Mesenchymal stem cell (in vitro differentiated cells and primary cell): ENCODE measurements at regions not wholly inside any gene's neighbourhood (a gene's known extent, or its start where the extent isn't known, plus 50 kb on each side); places are given as distances from the start of the nearest gene placed in this dataset.

Source experiments
- DNase-seq: peaks from one replicate; pipeline ENCODE4 v3.0.0-alpha.2; 2013
- H2AFZ ChIP-seq: one replicate; pipeline ENCODE4 v1.6.1; 2013; ENCODE audit warnings: low read depth, mild to moderate bottlenecking, control low read depth, inconsistent platforms, low read length, moderate library complexity
- H2AK5ac ChIP-seq: 2 replicates; pipeline ENCODE4 v1.6.1; 2013; ENCODE audit warnings: low read length, moderate library complexity, mild to moderate bottlenecking, inconsistent platforms; ENCODE audit not compliant: severe bottlenecking
- H2BK120ac ChIP-seq: one replicate; pipeline ENCODE4 v1.6.1; 2013; ENCODE audit warnings: low read depth, mild to moderate bottlenecking, inconsistent platforms, low read length, moderate library complexity
- H2BK12ac ChIP-seq, 2 experiments: one replicate each; pipeline ENCODE4 v1.6.1; 2013; ENCODE audit warnings: inconsistent platforms in 2 of 2, low read length in 2 of 2, mild to moderate bottlenecking in 2 of 2, moderate library complexity in 2 of 2, control low read depth in 1 of 2
- H2BK15ac ChIP-seq: one replicate; pipeline ENCODE4 v1.6.1; 2013; ENCODE audit warnings: mild to moderate bottlenecking, low read depth, inconsistent platforms; ENCODE audit not compliant: poor library complexity, severe bottlenecking
- H2BK5ac ChIP-seq: 2 replicates; pipeline ENCODE4 v1.6.1; 2013; ENCODE audit warnings: low read depth, mild to moderate bottlenecking, low read length, control low read depth, inconsistent platforms; ENCODE audit not compliant: poor library complexity, severe bottlenecking
- H3K14ac ChIP-seq, 2 experiments: one replicate each; pipeline ENCODE4 v1.6.1; 2013; ENCODE audit warnings: inconsistent platforms in 2 of 2, low read length in 2 of 2, control low read depth in 1 of 2, mild to moderate bottlenecking in 1 of 2, moderate library complexity in 1 of 2
- H3K18ac ChIP-seq, 2 experiments: one replicate each; pipeline ENCODE4 v1.6.1; 2013; ENCODE audit warnings: inconsistent platforms in 2 of 2, low read length in 2 of 2, control low read depth in 1 of 2, low read depth in 1 of 2, mild to moderate bottlenecking in 1 of 2
- H3K23ac ChIP-seq, 2 experiments: one replicate each; pipeline ENCODE4 v1.6.1; 2013; ENCODE audit warnings: inconsistent platforms in 2 of 2, low read length in 2 of 2, mild to moderate bottlenecking in 2 of 2, moderate library complexity in 2 of 2, control low read depth in 1 of 2
- H3K27ac ChIP-seq: 2 replicates; pipeline ENCODE4 v1.5.1; 2013; ENCODE audit warnings: mild to moderate bottlenecking, moderate library complexity, low read length, control low read depth, inconsistent platforms; ENCODE audit not compliant: poor library complexity, severe bottlenecking
- H3K27me3 ChIP-seq, 2 experiments: 2 replicates each; pipeline versions ENCODE4 v1.6.1 to v1.7.0; 2013; ENCODE audit warnings: low read length in 2 of 2, mild to moderate bottlenecking in 2 of 2, moderate library complexity in 2 of 2, control low read depth in 1 of 2, inconsistent platforms in 1 of 2; ENCODE audit not compliant: control insufficient read depth in 1 of 2, insufficient read depth in 1 of 2
- H3K36me3 ChIP-seq, 2 experiments: 2 replicates each; pipeline versions ENCODE4 v1.6.1 to v1.7.0; 2013; ENCODE audit warnings: low read length in 2 of 2, control low read depth in 1 of 2, inconsistent platforms in 1 of 2, low read depth in 1 of 2, mild to moderate bottlenecking in 1 of 2; ENCODE audit not compliant: insufficient read depth in 2 of 2, control insufficient read depth in 1 of 2
- H3K4ac ChIP-seq, 2 experiments: one replicate each; pipeline ENCODE4 v1.6.1; 2013; ENCODE audit warnings: inconsistent platforms in 2 of 2, low read length in 2 of 2, mild to moderate bottlenecking in 2 of 2, moderate library complexity in 2 of 2, control low read depth in 1 of 2, low read depth in 1 of 2
- H3K4me1 ChIP-seq: 2 replicates; pipeline ENCODE4 v1.6.1; 2013; ENCODE audit warnings: low read depth, low read length, control low read depth; ENCODE audit not compliant: control insufficient read depth, insufficient read depth
- H3K4me2 ChIP-seq: 2 replicates; pipeline ENCODE4 v1.6.1; 2013; ENCODE audit warnings: low read length, mild to moderate bottlenecking, inconsistent platforms; ENCODE audit not compliant: poor library complexity, severe bottlenecking
- H3K4me3 ChIP-seq, 2 experiments: 2 replicates each; pipeline versions ENCODE4 v1.5.1 to v1.7.0; 2013; ENCODE audit warnings: low read length in 2 of 2, mild to moderate bottlenecking in 2 of 2, control low read depth in 1 of 2, low read depth in 1 of 2; ENCODE audit not compliant: insufficient read depth in 1 of 2
- H3K79me1 ChIP-seq: replicated peaks from 2 replicates; pipeline ENCODE4 v1.6.1; 2013; ENCODE audit warnings: mild to moderate bottlenecking, control low read depth, low read length, inconsistent platforms; ENCODE audit not compliant: poor library complexity, severe bottlenecking
- H3K9ac ChIP-seq: 2 replicates; pipeline ENCODE4 v1.7.0; 2013; ENCODE audit warnings: mild to moderate bottlenecking, low read length, moderate library complexity
- H3K9me3 ChIP-seq: 2 replicates; pipeline ENCODE4 v1.7.0; 2013; ENCODE audit warnings: mild to moderate bottlenecking, low read length; ENCODE audit not compliant: control insufficient read depth
- H4K8ac ChIP-seq: one replicate; pipeline ENCODE4 v1.6.1; 2013; ENCODE audit warnings: inconsistent platforms, mild to moderate bottlenecking, low read length, moderate library complexity
- H4K91ac ChIP-seq: one replicate; pipeline ENCODE4 v1.6.1; 2013; ENCODE audit warnings: mild to moderate bottlenecking, low read length, inconsistent platforms
- WGBS: methylation state at CpG from one replicate; pipeline ENCODE4 v1.1.7; 2013; ENCODE audit warnings: mixed read lengths; 5-methylcytosine and 5-hydroxymethylcytosine counted together

GRCh38 chr4:94014484-94015136 lies 186.1 kb downstream of the ATOH1 start:
- no peak overlapping the region for H2AFZ ChIP-seq
- H3K4ac ChIP-seq, result no peak overlapping the region
- H3K23ac ChIP-seq, result no peak overlapping the region
- H3K27ac ChIP-seq, result no peak overlapping the region
- H2BK15ac ChIP-seq, result no peak overlapping the region
- no peak overlapping the region for H4K91ac ChIP-seq
- no peaks in the 10 kb centered on the region for H3K79me1 ChIP-seq
- H2BK120ac ChIP-seq, result no peak overlapping the region
- no CpG with 5 or more reads among the region's 3 CpGs for WGBS
- no peak overlapping the region for H3K9ac ChIP-seq
- H3K9me3 ChIP-seq, result peaks cover 3% of the 10 kb centered on the region
- no peak overlapping the region for H2AK5ac ChIP-seq
- H3K36me3 ChIP-seq, result no peaks in the 10 kb centered on the region
- DNase-seq, result no peak
- H3K18ac ChIP-seq, result no peak overlapping the region
- no peak overlapping the region for H3K4me2 ChIP-seq
- H3K4me3 ChIP-seq, result no peak overlapping the region
- H2BK5ac ChIP-seq, result no peak overlapping the region
- no peak overlapping the region for H3K14ac ChIP-seq
- no peaks in the 10 kb centered on the region for H3K27me3 ChIP-seq
- no peak overlapping the region for H4K8ac ChIP-seq
- H2BK12ac ChIP-seq, result no peak overlapping the region
- no peaks in the 10 kb centered on the region for H3K4me1 ChIP-seq

DNA sequence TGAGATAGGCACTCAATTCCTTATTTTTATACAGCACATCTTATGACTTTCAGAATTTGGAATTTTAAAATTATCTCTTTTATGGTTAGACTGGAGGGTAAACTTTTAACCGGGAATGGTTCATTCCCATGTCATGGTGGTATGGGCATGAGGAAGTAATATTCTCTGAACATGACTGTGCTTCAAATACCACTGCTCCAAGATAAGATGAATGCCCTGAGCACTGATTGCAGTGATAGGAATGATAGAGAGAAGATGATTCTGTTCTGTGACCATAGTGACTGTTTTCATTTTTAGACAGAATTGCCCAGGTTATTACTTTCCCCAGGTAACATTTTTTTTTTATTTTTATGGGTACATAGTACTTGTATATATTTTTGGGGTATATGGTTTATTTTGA lies 187.4 kb downstream of the ATOH1 start:
- Histone ChIP-seq H3K4me2 (no peak overlapping the region), H3K23ac (no peak overlapping the region), H2AK5ac (no peak overlapping the region), H3K4me1 (no peaks in the 10 kb centered on the region), H3K9me3 (peaks cover 3% of the 10 kb centered on the region), H3K14ac (no peak overlapping the region), H4K91ac (no peak overlapping the region), H3K18ac (no peak overlapping the region), H3K4me3 (no peak overlapping the region), H2BK12ac (no peak overlapping the region), H3K27me3 (no peaks in the 10 kb centered on the region), H2AFZ (no peak overlapping the region), H3K79me1 (no peaks in the 10 kb centered on the region), H2BK5ac (no peak overlapping the region), H3K36me3 (no peaks in the 10 kb centered on the region), H3K9ac (no peak overlapping the region), H2BK15ac (no peak overlapping the region), H2BK120ac (no peak overlapping the region), H3K4ac (no peak overlapping the region), H3K27ac (no peak overlapping the region), H4K8ac (no peak overlapping the region)
- no peak for DNase-seq
- 82% methylated on average over 1 of the region's 1 CpG for WGBS

DNA sequence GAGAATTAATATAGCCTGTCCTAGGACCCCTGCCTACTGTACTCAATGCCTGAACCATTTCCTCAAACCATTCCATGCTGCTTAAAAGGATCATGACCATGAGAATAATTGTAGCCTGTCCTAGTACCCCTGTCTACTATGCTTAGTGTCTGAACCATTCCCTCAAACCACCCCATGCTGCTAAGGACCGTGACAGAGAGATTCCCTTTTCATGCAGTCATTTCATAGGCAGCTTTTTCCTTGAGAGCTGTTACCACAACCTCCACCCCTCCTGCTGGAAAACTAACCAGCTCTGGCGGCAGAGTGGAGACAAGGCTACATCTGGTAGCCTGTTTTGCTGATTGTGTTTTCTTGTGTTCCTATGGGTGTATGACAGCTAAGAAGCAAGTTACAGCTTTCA lies 174.9 kb upstream of the SMARCAD1 start:
- no peak overlapping the region for H2BK120ac ChIP-seq
- no peaks in the 10 kb centered on the region for H3K9me3 ChIP-seq
- H4K8ac ChIP-seq, result no peak overlapping the region
- peak overlapping the region; percentile 27 for H3K27ac ChIP-seq
- peaks cover 6% of the 10 kb centered on the region for H3K4me1 ChIP-seq
- no peak overlapping the region for H2AK5ac ChIP-seq
- no peak overlapping the region for H2AFZ ChIP-seq
- no peak overlapping the region for H2BK15ac ChIP-seq
- no peak overlapping the region for H3K4me2 ChIP-seq
- H3K27me3 ChIP-seq, result no peaks in the 10 kb centered on the region
- H3K4ac ChIP-seq, result no peak overlapping the region
- H3K9ac ChIP-seq, result no peak overlapping the region
- H2BK5ac ChIP-seq, result no peak overlapping the region
- no peak overlapping the region for H3K14ac ChIP-seq
- H2BK12ac ChIP-seq, result no peak overlapping the region
- H3K79me1 ChIP-seq, result no peaks in the 10 kb centered on the region
- H3K36me3 ChIP-seq, result no peaks in the 10 kb centered on the region
- no peak overlapping the region for H3K4me3 ChIP-seq
- H3K23ac ChIP-seq, result no peak overlapping the region
- H4K91ac ChIP-seq, result no peak overlapping the region
- H3K18ac ChIP-seq, result no peak overlapping the region
- WGBS, result 8% methylated on average over 2 of the region's 2 CpGs
- DNase-seq, result peak; percentile 4

DNA sequence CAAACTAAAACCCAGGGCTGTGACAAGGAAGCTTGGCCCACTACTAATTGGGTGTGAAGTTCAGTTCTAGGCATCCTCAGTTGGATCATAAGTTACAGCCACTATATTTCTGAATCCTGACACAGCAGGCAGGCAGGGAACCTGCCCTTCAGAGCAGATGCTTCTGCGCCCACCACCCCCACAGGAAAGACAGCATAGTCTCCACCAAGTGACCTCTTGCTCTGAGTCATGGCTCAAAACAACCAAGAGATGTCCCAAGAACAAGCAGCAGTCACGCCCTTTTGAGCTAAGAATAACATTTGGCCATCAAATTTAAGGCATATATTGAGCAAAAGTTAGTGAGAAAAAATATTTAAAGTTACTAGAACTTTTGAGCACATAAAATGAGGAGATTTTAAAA lies 170.7 kb upstream of the SMARCAD1 start:
- Histone ChIP-seq H2BK15ac (no peak overlapping the region), H4K91ac (no peak overlapping the region), H3K27me3 (no peaks in the 10 kb centered on the region), H3K36me3 (no peaks in the 10 kb centered on the region), H3K4me3 (no peak overlapping the region), H3K23ac (no peak overlapping the region), H2BK120ac (no peak overlapping the region), H2AFZ (no peak overlapping the region), H3K27ac (no peak overlapping the region), H3K9me3 (no peaks in the 10 kb centered on the region), H2BK5ac (no peak overlapping the region), H3K4me2 (no peak overlapping the region), H4K8ac (no peak overlapping the region), H3K14ac (no peak overlapping the region), H3K9ac (no peak overlapping the region), H2AK5ac (no peak overlapping the region), H3K4ac (no peak overlapping the region), H3K79me1 (no peaks in the 10 kb centered on the region), H3K18ac (no peak overlapping the region), H2BK12ac (no peak overlapping the region), H3K4me1 (peaks cover 5% of the 10 kb centered on the region)
- WGBS, result 38% methylated on average over 1 of the region's 2 CpGs
- peak; percentile 2 for DNase-seq
